Endothelial cell (in vitro differentiated cells): ENCODE measurements at regions not wholly inside any gene's neighbourhood (a gene's known extent, or its start where the extent isn't known, plus 50 kb on each side); places are given as distances from the start of the nearest gene placed in this dataset.

ENCODE experiments used
- DNase-seq: peaks from one replicate; pipeline ENCODE4 v3.0.0; 2021; ENCODE audit warnings: low spot score
- H3K27ac Mint-ChIP-seq: one replicate; pipeline ENCODE4 v1.8.0; 2021; ENCODE audit warnings: mixed read lengths, inconsistent platforms; ENCODE audit not compliant: unreplicated experiment
- H3K27me3 Mint-ChIP-seq: one replicate; pipeline ENCODE4 v1.8.0; 2021; ENCODE audit warnings: mild to moderate bottlenecking, moderate library complexity, mixed read lengths, inconsistent platforms; ENCODE audit not compliant: unreplicated experiment
- H3K36me3 Mint-ChIP-seq: one replicate; pipeline ENCODE4 v1.8.0; 2021; ENCODE audit warnings: mild to moderate bottlenecking, low read depth, mixed read lengths, inconsistent platforms; ENCODE audit not compliant: unreplicated experiment
- H3K4me1 Mint-ChIP-seq: one replicate; pipeline ENCODE4 v1.8.0; 2021; ENCODE audit warnings: mild to moderate bottlenecking, mixed read lengths, inconsistent platforms; ENCODE audit not compliant: unreplicated experiment
- H3K4me3 Mint-ChIP-seq: one replicate; pipeline ENCODE4 v1.8.0; 2021; ENCODE audit warnings: mild to moderate bottlenecking, mixed read lengths, inconsistent platforms; ENCODE audit not compliant: unreplicated experiment
- H3K9me3 Mint-ChIP-seq: one replicate; pipeline ENCODE4 v1.8.0; 2021; ENCODE audit warnings: mixed read lengths, inconsistent platforms; ENCODE audit not compliant: unreplicated experiment
- TF ChIP-seq, protein P1 (sequence below): fragments of 200-600 bp; sonication (generic); IDR thresholded peaks from one replicate; pipeline ENCODE4 v1.5.0; 2021; ENCODE audit warnings: antibody characterized with exemption; ENCODE audit not compliant: unreplicated experiment

DNA sequence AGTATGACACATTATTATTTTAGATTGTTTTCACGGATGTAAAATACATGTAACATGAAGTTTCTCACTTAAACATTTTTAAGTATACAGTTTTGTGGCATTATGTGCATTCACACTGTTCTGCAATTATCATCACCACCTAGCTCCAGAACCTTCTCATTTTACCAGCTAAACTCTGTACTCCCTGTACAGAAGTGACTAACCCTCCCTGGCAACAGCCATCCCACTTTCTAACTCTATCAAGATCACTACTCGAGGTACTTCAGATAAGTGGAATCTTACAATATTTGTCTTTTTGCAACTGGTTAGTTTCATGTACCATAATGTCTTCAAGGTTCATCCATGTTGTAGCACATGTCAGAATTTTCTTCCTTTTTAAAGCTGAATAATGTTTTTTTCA, 116.3 kb upstream of the IGF1R start:
- no peak for DNase-seq
- H3K4me1 Mint-ChIP-seq, result peaks cover 12% of the 10 kb centered on the region
- no peaks in the 10 kb centered on the region for H3K9me3 Mint-ChIP-seq
- no peak overlapping the region for H3K27ac Mint-ChIP-seq
- H3K36me3 Mint-ChIP-seq, result no peaks in the 10 kb centered on the region
- H3K4me3 Mint-ChIP-seq, result no peak overlapping the region
- TF ChIP-seq, protein P1, sequence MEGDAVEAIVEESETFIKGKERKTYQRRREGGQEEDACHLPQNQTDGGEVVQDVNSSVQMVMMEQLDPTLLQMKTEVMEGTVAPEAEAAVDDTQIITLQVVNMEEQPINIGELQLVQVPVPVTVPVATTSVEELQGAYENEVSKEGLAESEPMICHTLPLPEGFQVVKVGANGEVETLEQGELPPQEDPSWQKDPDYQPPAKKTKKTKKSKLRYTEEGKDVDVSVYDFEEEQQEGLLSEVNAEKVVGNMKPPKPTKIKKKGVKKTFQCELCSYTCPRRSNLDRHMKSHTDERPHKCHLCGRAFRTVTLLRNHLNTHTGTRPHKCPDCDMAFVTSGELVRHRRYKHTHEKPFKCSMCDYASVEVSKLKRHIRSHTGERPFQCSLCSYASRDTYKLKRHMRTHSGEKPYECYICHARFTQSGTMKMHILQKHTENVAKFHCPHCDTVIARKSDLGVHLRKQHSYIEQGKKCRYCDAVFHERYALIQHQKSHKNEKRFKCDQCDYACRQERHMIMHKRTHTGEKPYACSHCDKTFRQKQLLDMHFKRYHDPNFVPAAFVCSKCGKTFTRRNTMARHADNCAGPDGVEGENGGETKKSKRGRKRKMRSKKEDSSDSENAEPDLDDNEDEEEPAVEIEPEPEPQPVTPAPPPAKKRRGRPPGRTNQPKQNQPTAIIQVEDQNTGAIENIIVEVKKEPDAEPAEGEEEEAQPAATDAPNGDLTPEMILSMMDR, result no peak
- H3K27me3 Mint-ChIP-seq, result peaks cover 2% of the 10 kb centered on the region

DNA sequence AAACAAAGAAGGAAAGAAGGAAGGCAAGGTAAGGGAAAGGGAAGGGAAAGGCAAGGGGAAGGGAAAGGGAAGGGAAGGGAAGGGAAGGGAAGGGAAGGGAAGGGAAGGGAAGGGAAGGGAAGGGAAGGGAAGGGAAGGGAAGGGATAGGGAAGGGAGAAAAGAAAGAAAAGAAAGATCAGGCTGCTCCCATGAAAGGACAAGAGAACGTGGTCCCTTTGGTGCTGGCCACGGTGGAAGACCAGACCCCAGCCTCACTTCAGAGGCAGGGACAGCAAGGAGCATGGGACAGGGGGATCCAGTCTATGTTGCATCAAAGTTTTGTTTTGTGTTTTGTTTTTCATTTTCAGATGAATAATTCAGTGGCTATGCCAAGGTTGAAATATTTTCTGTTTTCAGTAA, 111.4 kb upstream of the IGF1R start:
- Mint-ChIP-seq H3K27me3 (peaks cover 4% of the 10 kb centered on the region), H3K4me3 (no peak overlapping the region), H3K36me3 (no peaks in the 10 kb centered on the region), H3K27ac (no peak overlapping the region), H3K9me3 (no peaks in the 10 kb centered on the region), H3K4me1 (peaks cover 5% of the 10 kb centered on the region)
- TF ChIP-seq, protein P1, result no peak
- DNase-seq, result no peak

DNA sequence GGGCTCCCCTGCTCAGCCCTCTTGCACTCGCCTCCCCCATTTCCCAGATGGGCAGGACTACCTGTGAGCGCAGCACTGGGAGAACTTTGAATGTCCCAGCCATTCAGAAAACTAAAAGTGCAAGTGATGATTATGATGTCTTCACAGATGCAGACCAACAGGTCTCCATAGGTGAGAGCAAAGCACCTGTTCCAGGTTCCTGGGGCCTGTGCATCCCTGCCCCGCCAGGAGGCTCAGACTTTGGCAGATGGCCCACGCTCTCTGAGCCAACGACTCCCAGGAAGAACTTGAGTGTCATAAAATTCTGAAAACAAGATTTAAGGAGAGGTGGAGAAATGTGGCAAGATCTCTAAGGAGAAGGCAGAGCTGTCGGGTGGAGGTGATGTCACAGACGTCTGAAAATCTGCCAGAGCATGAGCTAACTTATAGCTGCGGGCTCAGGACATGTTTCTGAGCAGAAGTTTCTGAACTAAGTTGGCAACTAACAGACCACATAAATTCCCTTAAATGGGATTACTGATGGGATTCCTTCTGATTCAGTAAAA, 110.8 kb upstream of the IGF1R start:
- DNase-seq, result no peak
- Mint-ChIP-seq H3K36me3 (no peaks in the 10 kb centered on the region), H3K27ac (no peak overlapping the region), H3K4me1 (peaks cover 5% of the 10 kb centered on the region), H3K27me3 (peaks cover 7% of the 10 kb centered on the region), H3K4me3 (no peak overlapping the region), H3K9me3 (no peaks in the 10 kb centered on the region)
- TF ChIP-seq, protein P1, result no peak

DNA sequence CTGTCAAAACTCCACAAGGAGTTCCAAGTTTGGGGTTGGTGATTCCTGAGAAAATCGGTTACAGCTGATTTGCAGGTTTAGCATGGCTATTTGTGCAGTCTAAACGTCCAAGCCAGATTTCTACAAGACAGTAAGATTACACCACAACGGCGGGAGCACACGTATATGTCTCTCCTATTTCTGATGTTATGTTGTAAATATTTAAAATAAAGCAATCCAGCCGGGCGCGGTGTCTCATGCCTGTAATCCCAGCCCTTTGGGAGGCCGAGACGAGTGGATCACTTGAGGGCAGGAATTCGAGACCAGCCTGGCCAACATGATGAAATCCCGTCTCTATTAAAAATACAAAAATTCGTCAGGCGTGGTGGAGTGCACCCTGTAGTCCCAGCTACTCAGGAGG, 106.8 kb upstream of the IGF1R start:
- Mint-ChIP-seq H3K27me3 (peaks cover 11% of the 10 kb centered on the region), H3K4me1 (no peaks in the 10 kb centered on the region)
- TF ChIP-seq, protein P1, result no peak

DNA sequence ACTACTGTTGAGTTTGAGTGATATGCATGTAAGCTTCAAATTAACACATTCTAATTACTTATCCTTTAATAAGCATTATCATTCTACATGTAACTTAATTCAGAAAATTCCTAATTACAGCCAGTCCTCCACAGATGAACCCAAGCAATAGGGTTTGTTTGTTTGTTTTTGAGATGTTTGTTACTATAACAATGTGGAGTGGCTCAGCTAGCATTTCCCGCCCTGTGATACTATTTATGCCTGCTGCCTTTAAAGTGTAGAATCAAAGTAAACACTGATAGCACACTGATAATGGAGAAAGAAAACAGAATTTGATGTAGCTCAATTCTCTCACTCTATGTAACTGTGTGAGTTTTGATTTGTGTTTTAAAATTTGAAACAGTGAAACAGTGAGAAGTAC, 105.1 kb upstream of the IGF1R start:
- Mint-ChIP-seq H3K27me3 (peaks cover 9% of the 10 kb centered on the region), H3K9me3 (no peaks in the 10 kb centered on the region), H3K27ac (no peak overlapping the region), H3K4me1 (peaks cover 4% of the 10 kb centered on the region), H3K36me3 (no peaks in the 10 kb centered on the region), H3K4me3 (no peak overlapping the region)
- TF ChIP-seq, protein P1, result no peak
- no peak for DNase-seq

More for the DNA sequence above, 106.8 kb upstream of the IGF1R start:
- no peak overlapping the region for H3K27ac Mint-ChIP-seq
- no peak for DNase-seq
- H3K9me3 Mint-ChIP-seq, result no peaks in the 10 kb centered on the region
- no peak overlapping the region for H3K4me3 Mint-ChIP-seq
- no peaks in the 10 kb centered on the region for H3K36me3 Mint-ChIP-seq
